ENCODE measurements at regions not wholly inside any gene's neighbourhood (a gene's known extent, or its start where the extent isn't known, plus 50 kb on each side); places are given as distances from the start of the nearest gene placed in this dataset.
"Not testable (repeated sequence)": the region's sequence is repeated elsewhere in the genome, so short reads cannot be mapped to it uniquely, and the experiment has no call there.

DNA sequence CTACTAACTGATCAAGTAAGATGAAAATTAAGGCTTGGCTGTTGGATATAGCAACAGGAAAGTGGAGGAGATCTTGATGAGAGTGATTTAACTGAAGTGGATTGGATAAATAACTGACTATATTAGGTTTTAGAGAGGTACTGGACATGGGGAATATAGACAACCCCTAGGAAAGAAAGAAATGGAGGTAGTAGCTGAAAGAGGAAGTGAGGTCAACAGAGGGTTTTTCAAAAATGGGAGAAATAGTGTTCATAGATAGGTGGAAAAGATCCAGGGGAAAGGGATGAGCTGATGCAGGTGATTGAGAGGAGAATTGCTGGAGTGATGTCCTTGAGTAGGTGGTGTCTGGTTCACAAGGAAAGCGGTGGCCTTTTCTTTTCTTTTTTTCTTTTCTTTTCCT is 69.9 kb upstream of the PSME4 start:
- H3K4me3 ChIP-seq (ENCODE audit: low read depth, low read length), result no peak overlapping the region
- TF ChIP-seq, protein P1, sequence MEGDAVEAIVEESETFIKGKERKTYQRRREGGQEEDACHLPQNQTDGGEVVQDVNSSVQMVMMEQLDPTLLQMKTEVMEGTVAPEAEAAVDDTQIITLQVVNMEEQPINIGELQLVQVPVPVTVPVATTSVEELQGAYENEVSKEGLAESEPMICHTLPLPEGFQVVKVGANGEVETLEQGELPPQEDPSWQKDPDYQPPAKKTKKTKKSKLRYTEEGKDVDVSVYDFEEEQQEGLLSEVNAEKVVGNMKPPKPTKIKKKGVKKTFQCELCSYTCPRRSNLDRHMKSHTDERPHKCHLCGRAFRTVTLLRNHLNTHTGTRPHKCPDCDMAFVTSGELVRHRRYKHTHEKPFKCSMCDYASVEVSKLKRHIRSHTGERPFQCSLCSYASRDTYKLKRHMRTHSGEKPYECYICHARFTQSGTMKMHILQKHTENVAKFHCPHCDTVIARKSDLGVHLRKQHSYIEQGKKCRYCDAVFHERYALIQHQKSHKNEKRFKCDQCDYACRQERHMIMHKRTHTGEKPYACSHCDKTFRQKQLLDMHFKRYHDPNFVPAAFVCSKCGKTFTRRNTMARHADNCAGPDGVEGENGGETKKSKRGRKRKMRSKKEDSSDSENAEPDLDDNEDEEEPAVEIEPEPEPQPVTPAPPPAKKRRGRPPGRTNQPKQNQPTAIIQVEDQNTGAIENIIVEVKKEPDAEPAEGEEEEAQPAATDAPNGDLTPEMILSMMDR (IDR thresholded peaks at IDR 0.05; ENCODE audit: insufficient read depth, low read depth, low read length), result no peak
- DNase-seq (ENCODE audit: low read depth), result no peak

GRCh38 chr2:54040250-54040649 is 69.5 kb upstream of the PSME4 start:
- TF ChIP-seq, protein P1 (IDR thresholded peaks at IDR 0.05; ENCODE audit: insufficient read depth, low read depth, low read length), result no peak
- H3K4me3 ChIP-seq (ENCODE audit: low read depth, low read length), result no peak overlapping the region
- peak; percentile 29 for DNase-seq (ENCODE audit: low read depth)

DNA sequence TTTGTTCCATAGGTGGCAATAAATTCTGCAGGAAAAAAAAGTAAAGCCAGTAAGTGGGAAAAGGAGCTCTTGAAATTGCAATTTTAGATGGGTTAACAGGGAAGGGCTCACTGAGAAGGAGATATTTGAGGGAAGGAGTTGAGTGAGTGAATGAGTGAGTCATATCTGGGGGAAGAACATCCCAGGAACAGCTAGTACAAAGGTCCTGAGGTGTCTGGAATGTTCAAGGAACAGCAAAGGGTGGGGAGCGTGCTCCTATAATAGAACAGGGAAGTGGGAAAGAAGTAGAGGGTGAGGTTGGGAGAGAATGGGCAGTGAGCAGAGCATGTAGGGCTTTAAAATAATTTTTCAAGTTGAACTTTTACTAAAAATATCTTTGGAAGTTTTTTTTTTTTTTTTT is 68.0 kb upstream of the PSME4 start:
- DNase-seq (ENCODE audit: low read depth), result no peak
- TF ChIP-seq, protein P1 (IDR thresholded peaks at IDR 0.05; ENCODE audit: insufficient read depth, low read depth, low read length), result no peak
- H3K4me3 ChIP-seq (ENCODE audit: low read depth, low read length), result no peak overlapping the region

- DNase-seq (ENCODE audit: low read depth); H3K4me3 ChIP-seq (ENCODE audit: low read depth, low read length): not testable (repeated sequence)
Measured at GRCh38 chr2:54031288-54031687, 60.5 kb upstream of the PSME4 start.

DNA sequence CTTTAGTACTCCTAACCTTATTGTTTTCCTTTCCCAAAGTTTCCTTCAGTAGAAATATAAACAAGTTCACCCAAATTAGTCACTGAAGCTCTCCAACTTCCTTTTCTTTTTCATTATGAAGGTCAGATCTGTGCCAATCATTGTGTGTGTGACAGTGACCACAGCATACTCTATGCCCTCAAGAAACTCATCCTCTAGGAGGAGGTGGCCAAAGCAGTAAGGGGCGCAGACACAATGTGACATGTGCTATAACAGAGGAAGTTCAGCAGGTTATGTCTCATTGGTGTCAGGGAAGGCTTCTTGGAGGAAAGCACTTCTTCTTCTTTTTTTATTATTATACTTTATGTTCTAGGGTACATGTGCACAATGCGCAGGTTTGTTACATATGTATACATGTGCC is 60.0 kb upstream of the PSME4 start:
- no peak for DNase-seq (ENCODE audit: low read depth)
- TF ChIP-seq, protein P1 (IDR thresholded peaks at IDR 0.05; ENCODE audit: insufficient read depth, low read depth, low read length), result no peak
- H3K4me3 ChIP-seq (ENCODE audit: low read depth, low read length), result no peak overlapping the region

- no peak for DNase-seq (ENCODE audit: low read depth)
- H3K4me3 ChIP-seq (ENCODE audit: low read depth, low read length), result no peak overlapping the region
- TF ChIP-seq, protein P1 (IDR thresholded peaks at IDR 0.05; ENCODE audit: insufficient read depth, low read depth, low read length), result no peak
Measured at GRCh38 chr2:54030396-54030741, 59.6 kb upstream of the PSME4 start.

- no peak overlapping the region for H3K4me3 ChIP-seq (ENCODE audit: low read depth, low read length)
- no peak for DNase-seq (ENCODE audit: low read depth)
- TF ChIP-seq, protein P1 (IDR thresholded peaks at IDR 0.05; ENCODE audit: insufficient read depth, low read depth, low read length), result no peak
Measured at GRCh38 chr2:54029721-54030395, 59.1 kb upstream of the PSME4 start.

DNA sequence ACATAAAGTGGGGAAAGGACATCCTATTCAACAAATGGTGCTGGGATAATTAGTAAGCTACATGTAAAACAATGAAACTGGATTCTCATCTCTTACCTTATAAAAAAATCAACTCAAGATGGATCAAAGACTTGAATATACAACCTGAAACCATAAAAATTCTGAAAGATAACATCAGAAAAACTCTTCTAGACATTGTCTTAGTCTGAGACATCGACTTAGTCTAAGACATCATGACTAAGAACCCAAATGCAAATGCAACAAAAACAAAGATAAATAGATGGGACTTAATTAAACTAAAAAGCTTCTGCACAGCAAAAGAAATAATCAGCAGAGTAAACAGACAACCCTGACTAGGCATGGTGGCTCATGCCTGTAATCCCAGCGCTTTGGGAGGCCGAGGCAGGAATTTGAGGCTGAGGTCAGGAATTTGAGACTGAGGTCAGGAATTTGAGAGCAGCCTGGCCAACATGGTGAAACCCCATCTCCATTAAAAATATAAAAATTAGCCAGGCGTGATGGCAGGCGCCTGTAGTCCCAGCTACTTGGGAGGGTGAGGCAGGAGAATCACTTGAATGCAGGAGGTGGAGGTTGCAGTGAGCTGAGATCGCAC is 54.8 kb upstream of the PSME4 start:
- not testable (repeated sequence) for DNase-seq (ENCODE audit: low read depth)

More for the DNA sequence above, 54.8 kb upstream of the PSME4 start:
- H3K4me3 ChIP-seq (ENCODE audit: low read depth, low read length), result not testable (repeated sequence)
